GM12873 (cell line): ENCODE measurements at regions not wholly inside any gene's neighbourhood (a gene's known extent, or its start where the extent isn't known, plus 50 kb on each side); places are given as distances from the start of the nearest gene placed in this dataset.

ENCODE experiments used
- CTCF ChIP-seq: IDR thresholded peaks from 2 replicates; pipeline ENCODE4 v1.5.1; 2012; ENCODE audit warnings: low read depth, mild to moderate bottlenecking, moderate library complexity, low read length, control low read depth; ENCODE audit not compliant: insufficient read depth; ENCODE audit errors: missing control alignments

- TF ChIP-seq CTCF: no peak
These were observed 61.6 kb upstream of the NCOA1 start for GRCh38 chr2:24429197-24430074.

GRCh38 chr2:24424387-24424786 lies 64.1 kb upstream of the ITSN2 start:
- TF ChIP-seq CTCF: no peak

GRCh38 chr2:24423095-24423494 lies 62.8 kb upstream of the ITSN2 start:
- TF ChIP-seq CTCF: no peak

GRCh38 chr2:24421668-24422067 lies 61.3 kb upstream of the ITSN2 start:
- TF ChIP-seq CTCF: peak; percentile 60

GRCh38 chr2:24420373-24420772 lies 60.0 kb upstream of the ITSN2 start:
- TF ChIP-seq CTCF: no peak

- no peak for TF ChIP-seq CTCF
These were observed 58.0 kb upstream of the ITSN2 start for GRCh38 chr2:24418166-24418841.

- TF ChIP-seq CTCF: no peak
These were observed 52.5 kb upstream of the ITSN2 start for GRCh38 chr2:24412812-24413211.
